ENCODE measurements at regions not wholly inside any gene's neighbourhood (a gene's known extent, or its start where the extent isn't known, plus 50 kb on each side); places are given as distances from the start of the nearest gene placed in this dataset.
A peak's percentile ranks its signal among the peaks of the same experiment; 100 is the strongest.

- DNase-seq: no peak
- ATAC-seq: no peak
- intact Hi-C loops (cut with micrococcal nuclease): no loop called here
Measured at GRCh38 chr2:147092266-147092665, 752.6 kb upstream of the ACVR2A start.

GRCh38 chr2:147091448-147091847 lies 753.4 kb upstream of the ACVR2A start:
- DNase-seq (no peak), ATAC-seq (no peak)
- intact Hi-C loops (cut with micrococcal nuclease): no loop called here

- intact Hi-C loops (cut with micrococcal nuclease): no loop called here
- DNase-seq: no peak
- ATAC-seq: no peak
Measured at GRCh38 chr2:147088871-147089270, 756.0 kb upstream of the ACVR2A start.

- no peak for DNase-seq
- intact Hi-C loops (cut with micrococcal nuclease): no loop called here
- ATAC-seq: no peak
Measured at GRCh38 chr2:147086715-147087114, 758.1 kb upstream of the ACVR2A start.

GRCh38 chr2:147083664-147084063 lies 761.2 kb upstream of the ACVR2A start:
- no peak for DNase-seq
- intact Hi-C loops (cut with micrococcal nuclease): loop anchor here (2.0 kb wide), 1 partner anchor 827 kb away; no protein-coding TSS in a partner anchor
- ATAC-seq: peak; percentile 31

- ATAC-seq (peak; percentile 45), DNase-seq (no peak)
- intact Hi-C loops (cut with micrococcal nuclease): loop anchor here (2.0 kb wide), 1 partner anchor 828 kb away; no protein-coding TSS in a partner anchor
Measured at GRCh38 chr2:147082850-147083522, 761.8 kb upstream of the ACVR2A start.

GRCh38 chr2:147081831-147082230 lies 763.0 kb upstream of the ACVR2A start:
- ATAC-seq (no peak), DNase-seq (no peak)
- intact Hi-C loops (cut with micrococcal nuclease): loop anchor here (2.0 kb wide), 1 partner anchor 829 kb away; no protein-coding TSS in a partner anchor

GRCh38 chr2:147076634-147077033 lies 768.2 kb upstream of the ACVR2A start:
- intact Hi-C loops (cut with micrococcal nuclease): no loop called here
- ATAC-seq (no peak), DNase-seq (no peak)

GRCh38 chr2:147068071-147068470 lies 776.8 kb upstream of the ACVR2A start:
- intact Hi-C loops (cut with micrococcal nuclease): no loop called here
- ATAC-seq: no peak
- no peak for DNase-seq

GRCh38 chr2:147067136-147067535 lies 777.7 kb upstream of the ACVR2A start:
- ATAC-seq: no peak
- intact Hi-C loops (cut with micrococcal nuclease): no loop called here
- DNase-seq: no peak

GRCh38 chr2:147062073-147062472 lies 782.8 kb upstream of the ACVR2A start:
- intact Hi-C loops (cut with micrococcal nuclease): no loop called here
- ATAC-seq: no peak
- DNase-seq: no peak

- ATAC-seq: no peak
- intact Hi-C loops (cut with micrococcal nuclease): no loop called here
Measured at GRCh38 chr2:147061269-147061668, 783.6 kb upstream of the ACVR2A start.

GRCh38 chr2:147057892-147058490 lies 786.8 kb upstream of the ACVR2A start:
- DNase-seq (no peak), ATAC-seq (no peak)
- intact Hi-C loops (cut with micrococcal nuclease): no loop called here

More at GRCh38 chr2:147061269-147061668, 783.6 kb upstream of the ACVR2A start:
- DNase-seq: no peak

GRCh38 chr2:147051814-147052213 lies 793.0 kb upstream of the ACVR2A start:
- ATAC-seq: no peak
- intact Hi-C loops (cut with micrococcal nuclease): no loop called here
- DNase-seq: no peak

- ATAC-seq (no peak), DNase-seq (no peak)
- intact Hi-C loops (cut with micrococcal nuclease): no loop called here
Measured at GRCh38 chr2:147051248-147051647, 793.6 kb upstream of the ACVR2A start.

- no peak for DNase-seq
- no peak for ATAC-seq
- intact Hi-C loops (cut with micrococcal nuclease): no loop called here
Measured at GRCh38 chr2:147049957-147050356, 794.9 kb upstream of the ACVR2A start.

- intact Hi-C loops (cut with micrococcal nuclease): no loop called here
- DNase-seq (no peak), ATAC-seq (no peak)
Measured at GRCh38 chr2:147046473-147046872, 798.4 kb upstream of the ACVR2A start.

- DNase-seq (no peak), ATAC-seq (no peak)
- intact Hi-C loops (cut with micrococcal nuclease): no loop called here
Measured at GRCh38 chr2:147045113-147045512, 799.7 kb upstream of the ACVR2A start.

GRCh38 chr2:147041121-147041494 lies 803.7 kb upstream of the ACVR2A start:
- intact Hi-C loops (cut with micrococcal nuclease): no loop called here
- ATAC-seq (no peak), DNase-seq (no peak)

GRCh38 chr2:147040298-147041120 lies 804.3 kb upstream of the ACVR2A start:
- intact Hi-C loops (cut with micrococcal nuclease): no loop called here

More at GRCh38 chr2:147040298-147041120, 804.3 kb upstream of the ACVR2A start:
- DNase-seq: no peak
- ATAC-seq: no peak

All from left ventricle myocardium superior (tissue), 1 donor.